ENCODE measurements at regions not wholly inside any gene's neighbourhood (a gene's known extent, or its start where the extent isn't known, plus 50 kb on each side); places are given as distances from the start of the nearest gene placed in this dataset.

DNA sequence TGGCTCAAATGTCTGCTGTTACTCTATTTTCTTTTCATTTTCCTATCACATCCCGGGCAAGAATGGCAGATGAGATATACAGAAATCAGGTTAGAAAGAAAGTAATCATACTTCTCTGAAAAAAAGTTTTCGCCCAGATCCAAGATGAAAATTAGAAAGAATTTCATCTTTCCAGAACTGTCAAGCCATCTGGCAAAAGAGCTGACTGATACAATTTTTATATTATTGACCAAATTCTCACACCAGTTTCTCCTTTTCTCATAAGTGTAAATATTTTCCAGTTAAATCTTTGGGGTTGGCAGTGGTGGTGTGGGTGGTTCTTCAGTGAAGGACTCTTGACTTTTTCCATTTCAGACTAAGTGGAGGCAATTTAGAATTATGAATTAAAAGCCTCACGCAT is 371.9 kb downstream of the CD83 start:
- TF ChIP-seq, protein P1, sequence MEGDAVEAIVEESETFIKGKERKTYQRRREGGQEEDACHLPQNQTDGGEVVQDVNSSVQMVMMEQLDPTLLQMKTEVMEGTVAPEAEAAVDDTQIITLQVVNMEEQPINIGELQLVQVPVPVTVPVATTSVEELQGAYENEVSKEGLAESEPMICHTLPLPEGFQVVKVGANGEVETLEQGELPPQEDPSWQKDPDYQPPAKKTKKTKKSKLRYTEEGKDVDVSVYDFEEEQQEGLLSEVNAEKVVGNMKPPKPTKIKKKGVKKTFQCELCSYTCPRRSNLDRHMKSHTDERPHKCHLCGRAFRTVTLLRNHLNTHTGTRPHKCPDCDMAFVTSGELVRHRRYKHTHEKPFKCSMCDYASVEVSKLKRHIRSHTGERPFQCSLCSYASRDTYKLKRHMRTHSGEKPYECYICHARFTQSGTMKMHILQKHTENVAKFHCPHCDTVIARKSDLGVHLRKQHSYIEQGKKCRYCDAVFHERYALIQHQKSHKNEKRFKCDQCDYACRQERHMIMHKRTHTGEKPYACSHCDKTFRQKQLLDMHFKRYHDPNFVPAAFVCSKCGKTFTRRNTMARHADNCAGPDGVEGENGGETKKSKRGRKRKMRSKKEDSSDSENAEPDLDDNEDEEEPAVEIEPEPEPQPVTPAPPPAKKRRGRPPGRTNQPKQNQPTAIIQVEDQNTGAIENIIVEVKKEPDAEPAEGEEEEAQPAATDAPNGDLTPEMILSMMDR (IDR thresholded peaks at IDR 0.05) = no peak
- intact Hi-C loops (cut with DNase I) = no loop called here
- Histone ChIP-seq H3K36me3 (no peaks in the 10 kb centered on the region), H3K27ac (no peak overlapping the region), H3K27me3 (no peaks in the 10 kb centered on the region), H3K4me3 (no peak overlapping the region), H3K4me1 (no peaks in the 10 kb centered on the region), H3K9me3 (no peaks in the 10 kb centered on the region)
- DNase-seq (ENCODE audit: low spot score in 2 of 2) = no peak

DNA sequence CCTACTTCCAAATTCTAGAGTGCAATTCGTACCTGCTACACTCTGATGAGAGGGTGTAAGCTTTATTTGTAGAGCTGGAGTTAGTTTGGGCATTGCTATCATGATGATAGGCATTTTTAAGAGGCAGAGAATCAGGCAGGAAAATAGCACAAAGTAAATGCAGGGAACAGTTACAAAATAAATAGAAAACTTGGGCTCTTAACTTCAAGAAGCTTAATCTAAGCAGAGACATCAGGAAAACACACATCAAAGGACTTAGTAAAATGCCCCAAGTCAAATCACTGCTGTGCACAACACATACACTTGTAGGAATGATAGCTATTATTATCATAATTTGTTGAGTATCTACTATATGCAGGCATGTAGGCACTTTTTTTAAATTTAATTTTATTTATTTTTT is 381.2 kb downstream of the CD83 start:
- Histone ChIP-seq H3K9me3 (no peaks in the 10 kb centered on the region), H3K36me3 (no peaks in the 10 kb centered on the region), H3K4me3 (no peak overlapping the region), H3K27me3 (no peaks in the 10 kb centered on the region), H3K27ac (no peak overlapping the region), H3K4me1 (no peaks in the 10 kb centered on the region)
- no peak for DNase-seq (ENCODE audit: low spot score in 2 of 2)
- intact Hi-C loops (cut with DNase I) = no loop called here
- TF ChIP-seq, protein P1 (IDR thresholded peaks at IDR 0.05) = no peak

DNA sequence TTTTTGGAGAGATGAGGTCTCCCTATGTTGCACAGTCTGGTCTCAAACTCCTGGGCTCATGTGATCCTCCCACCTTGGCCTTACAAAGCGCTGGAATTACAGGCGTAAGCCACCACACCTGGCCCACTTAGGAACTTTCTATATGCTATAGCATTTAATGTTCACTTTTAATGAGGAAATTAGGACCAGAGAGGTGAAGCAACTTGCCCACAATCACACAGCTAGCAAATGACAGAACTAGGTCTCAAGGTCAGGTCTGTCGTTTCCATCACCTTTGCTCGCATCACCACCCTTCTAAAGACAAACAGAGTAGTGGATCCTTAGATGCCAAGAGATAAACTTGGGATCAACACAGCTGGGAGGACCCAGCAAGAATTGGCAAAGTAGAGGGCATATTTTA is 381.7 kb downstream of the CD83 start:
- intact Hi-C loops (cut with DNase I) = no loop called here
- TF ChIP-seq, protein P1 (IDR thresholded peaks at IDR 0.05) = no peak
- Histone ChIP-seq H3K27me3 (no peaks in the 10 kb centered on the region), H3K36me3 (no peaks in the 10 kb centered on the region), H3K9me3 (no peaks in the 10 kb centered on the region), H3K4me1 (no peaks in the 10 kb centered on the region), H3K27ac (no peak overlapping the region), H3K4me3 (no peak overlapping the region)
- DNase-seq (ENCODE audit: low spot score in 2 of 2) = no peak

DNA sequence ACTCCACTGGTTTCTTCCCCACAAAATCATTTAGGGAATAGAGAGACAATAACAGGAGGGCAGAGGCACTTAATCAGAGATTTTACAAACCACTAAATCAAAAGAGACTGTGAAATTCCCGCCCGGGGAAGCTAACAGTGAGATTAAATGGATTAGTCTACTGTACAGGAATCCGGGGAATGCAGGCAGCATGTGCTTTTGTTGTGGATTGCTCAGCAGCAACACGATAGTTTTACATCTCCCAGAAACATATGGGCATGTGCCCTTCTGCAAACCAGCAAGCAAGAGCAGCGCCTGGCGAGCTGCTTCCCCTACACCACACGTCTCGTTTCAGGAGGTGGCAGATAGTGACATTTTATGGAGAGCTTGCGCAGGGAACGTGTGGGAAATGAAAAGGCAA is 382.3 kb downstream of the CD83 start:
- TF ChIP-seq, protein P1 (IDR thresholded peaks at IDR 0.05) = no peak
- Histone ChIP-seq H3K27me3 (no peaks in the 10 kb centered on the region), H3K4me1 (no peaks in the 10 kb centered on the region), H3K9me3 (no peaks in the 10 kb centered on the region), H3K36me3 (no peaks in the 10 kb centered on the region), H3K4me3 (no peak overlapping the region), H3K27ac (no peak overlapping the region)
- intact Hi-C loops (cut with DNase I) = no loop called here
- no peak for DNase-seq (ENCODE audit: low spot score in 2 of 2)

DNA sequence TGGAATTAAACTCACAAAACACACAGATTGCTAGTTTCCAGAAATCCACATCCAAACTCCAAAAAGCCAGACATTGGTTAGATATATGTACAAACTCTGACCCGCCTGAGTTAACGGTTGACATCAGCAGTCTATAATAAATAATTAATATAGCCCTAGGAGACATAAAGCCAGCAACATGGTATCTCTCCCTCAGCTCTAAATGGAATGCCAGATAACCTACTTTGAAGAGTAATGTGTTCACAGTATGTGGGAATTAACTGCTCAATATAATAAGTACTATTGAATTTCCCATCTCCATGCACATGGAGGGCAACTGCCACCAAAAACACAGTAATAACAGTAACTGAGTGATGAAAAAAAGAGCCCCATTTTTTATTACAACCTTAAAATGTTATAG is 383.2 kb downstream of the CD83 start:
- Histone ChIP-seq H3K27ac (no peak overlapping the region), H3K36me3 (no peaks in the 10 kb centered on the region), H3K4me1 (no peaks in the 10 kb centered on the region), H3K9me3 (no peaks in the 10 kb centered on the region), H3K4me3 (no peak overlapping the region), H3K27me3 (no peaks in the 10 kb centered on the region)
- intact Hi-C loops (cut with DNase I) = no loop called here
- no peak for DNase-seq (ENCODE audit: low spot score in 2 of 2)
- TF ChIP-seq, protein P1 (IDR thresholded peaks at IDR 0.05) = no peak

DNA sequence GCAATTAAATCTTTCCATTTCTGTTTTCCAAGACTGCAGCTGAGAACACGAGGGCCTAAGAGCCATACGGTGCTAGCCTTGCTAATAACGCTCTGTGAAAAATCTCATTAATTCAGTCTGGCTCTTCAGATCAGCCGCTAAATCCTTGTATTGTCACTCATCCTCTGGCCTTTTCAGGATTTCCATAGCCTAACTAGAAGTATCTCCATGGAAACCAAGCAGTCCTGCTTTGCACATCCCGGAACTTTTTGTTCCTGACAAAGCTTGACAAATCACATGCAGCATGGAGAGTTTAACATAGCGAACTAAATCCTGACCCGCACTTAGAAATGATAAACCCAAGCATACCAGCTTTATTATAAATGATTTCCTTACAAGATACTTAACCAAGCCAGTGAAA is 383.7 kb downstream of the CD83 start:
- Histone ChIP-seq H3K27ac (no peak overlapping the region), H3K27me3 (no peaks in the 10 kb centered on the region), H3K9me3 (no peaks in the 10 kb centered on the region), H3K36me3 (no peaks in the 10 kb centered on the region), H3K4me1 (no peaks in the 10 kb centered on the region), H3K4me3 (no peak overlapping the region)
- DNase-seq (ENCODE audit: low spot score in 2 of 2) = no peak
- TF ChIP-seq, protein P1 (IDR thresholded peaks at IDR 0.05) = no peak
- intact Hi-C loops (cut with DNase I) = no loop called here
